Brain microvascular endothelial cell (primary cell): ENCODE measurements at regions not wholly inside any gene's neighbourhood (a gene's known extent, or its start where the extent isn't known, plus 50 kb on each side); places are given as distances from the start of the nearest gene placed in this dataset.

Source experiments
- DNase-seq: peaks from one replicate; pipeline ENCODE4 v3.0.0-alpha.2; 2020
- H3K27ac ChIP-seq: fragments of 250-450 bp; sonication (Bioruptor Pico); 2 replicates; pipeline ENCODE4 v1.5.1; 2020; ENCODE audit warnings: mild to moderate bottlenecking, moderate library complexity
- H3K27me3 ChIP-seq: fragments of 250-450 bp; sonication (Bioruptor Pico); replicated peaks from 2 replicates; pipeline ENCODE4 v1.5.1; 2020; ENCODE audit warnings: mild to moderate bottlenecking
- H3K36me3 ChIP-seq: fragments of 250-450 bp; sonication (Bioruptor Pico); replicated peaks from 2 replicates; pipeline ENCODE4 v1.5.1; 2020; ENCODE audit warnings: mild to moderate bottlenecking
- H3K4me3 ChIP-seq: 2 replicates; pipeline ENCODE4 v1.5.1; 2011; ENCODE audit warnings: low read depth, mild to moderate bottlenecking, control low read depth, low read length, moderate library complexity
- CTCF ChIP-seq: IDR thresholded peaks from 2 replicates; pipeline ENCODE4 v1.5.1; 2011; ENCODE audit warnings: low read depth, mild to moderate bottlenecking, moderate library complexity, low read length, control low read depth, inconsistent platforms; ENCODE audit errors: missing control alignments
- in situ Hi-C: cut with HindIII; loops from 2 replicates; pipeline ENCODE4 v1.10.0; 2017; ENCODE audit warnings: low sequenced_read_pairs, low pct_ligation_motif_present

DNA sequence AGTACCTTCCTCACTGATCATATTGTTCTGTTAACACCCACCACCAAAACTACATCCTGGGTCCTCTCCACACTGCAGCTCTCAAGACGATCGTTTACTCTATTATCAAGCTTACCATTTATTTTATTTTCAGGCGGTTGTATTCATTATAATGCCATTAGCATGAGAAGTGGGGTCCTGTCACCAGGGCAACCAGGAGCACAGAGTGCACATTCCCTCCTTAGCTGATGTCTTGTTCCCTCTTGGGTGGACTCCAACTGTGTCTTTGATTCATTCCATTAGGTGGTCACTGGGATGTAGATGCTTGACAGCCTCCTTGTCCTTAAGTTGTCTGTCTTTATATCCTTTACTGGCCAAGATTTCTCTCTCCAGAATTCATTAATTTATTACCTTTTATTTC lies 965.9 kb upstream of the EEF2KMT start:
- in situ Hi-C loops = no loop called here
- Histone ChIP-seq H3K27me3 (no peaks in the 10 kb centered on the region), H3K4me3 (no peak overlapping the region), H3K36me3 (no peaks in the 10 kb centered on the region), H3K27ac (no peak overlapping the region)
- no peak for DNase-seq
- no peak for TF ChIP-seq CTCF

GRCh38 chr16:6059671-6060070 lies 962.1 kb upstream of the EEF2KMT start:
- no peaks in the 10 kb centered on the region for H3K27me3 ChIP-seq
- no peak for TF ChIP-seq CTCF
- DNase-seq = no peak
- no peaks in the 10 kb centered on the region for H3K36me3 ChIP-seq
- H3K4me3 ChIP-seq = no peak overlapping the region
- no peak overlapping the region for H3K27ac ChIP-seq
- in situ Hi-C loops = no loop called here

DNA sequence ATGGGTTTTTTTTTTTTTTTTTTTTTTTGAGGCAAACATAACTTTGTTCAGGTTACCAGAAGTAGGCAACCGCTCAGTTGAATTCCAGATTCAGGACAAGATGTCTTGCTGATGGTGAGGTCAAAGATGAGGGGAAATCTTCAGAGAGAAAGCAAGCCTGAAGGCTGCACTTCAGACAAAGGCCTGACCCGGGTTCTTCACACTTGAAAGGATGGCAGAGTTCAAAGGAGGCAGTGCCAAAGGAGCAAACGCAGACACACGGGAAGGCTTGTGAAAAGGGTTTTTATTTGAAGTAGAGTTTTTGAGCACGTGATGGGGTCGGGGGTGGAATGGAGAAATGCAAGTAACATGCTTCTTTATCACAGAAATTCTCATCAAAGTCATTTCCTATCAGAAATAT lies 960.2 kb upstream of the EEF2KMT start:
- Histone ChIP-seq H3K36me3 (no peaks in the 10 kb centered on the region), H3K27me3 (no peaks in the 10 kb centered on the region), H3K4me3 (no peak overlapping the region), H3K27ac (no peak overlapping the region)
- TF ChIP-seq CTCF = no peak
- no peak for DNase-seq
- in situ Hi-C loops = no loop called here

- in situ Hi-C loops = no loop called here
- no peak for DNase-seq
- no peaks in the 10 kb centered on the region for H3K27me3 ChIP-seq
- TF ChIP-seq CTCF = no peak
- no peaks in the 10 kb centered on the region for H3K36me3 ChIP-seq
- H3K27ac ChIP-seq = no peak overlapping the region
- no peak overlapping the region for H3K4me3 ChIP-seq
These were observed 950.4 kb upstream of the EEF2KMT start for GRCh38 chr16:6048017-6048416.

DNA sequence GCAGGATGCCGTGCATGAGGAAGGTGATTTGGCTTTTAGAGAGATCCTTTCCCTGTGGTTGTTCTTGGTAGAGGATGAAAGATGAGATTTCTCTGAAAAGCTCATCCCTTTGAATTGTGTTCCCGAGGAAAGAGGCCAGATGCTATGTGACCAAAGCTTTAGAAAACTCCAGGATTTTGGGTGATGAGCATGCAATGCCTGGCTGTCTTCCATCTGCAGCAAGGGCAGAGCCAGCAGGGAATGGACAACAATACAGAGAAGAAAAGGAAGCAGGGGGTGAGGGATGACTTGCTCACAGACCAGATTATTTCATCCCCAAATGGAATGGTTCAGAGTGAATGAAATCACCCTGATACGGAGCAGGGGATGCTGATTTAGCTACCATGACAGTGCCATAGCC lies 949.7 kb upstream of the EEF2KMT start:
- no peak overlapping the region for H3K4me3 ChIP-seq
- TF ChIP-seq CTCF = no peak
- H3K27ac ChIP-seq = no peak overlapping the region
- no peaks in the 10 kb centered on the region for H3K27me3 ChIP-seq
- in situ Hi-C loops = no loop called here
- H3K36me3 ChIP-seq = no peaks in the 10 kb centered on the region
- no peak for DNase-seq

DNA sequence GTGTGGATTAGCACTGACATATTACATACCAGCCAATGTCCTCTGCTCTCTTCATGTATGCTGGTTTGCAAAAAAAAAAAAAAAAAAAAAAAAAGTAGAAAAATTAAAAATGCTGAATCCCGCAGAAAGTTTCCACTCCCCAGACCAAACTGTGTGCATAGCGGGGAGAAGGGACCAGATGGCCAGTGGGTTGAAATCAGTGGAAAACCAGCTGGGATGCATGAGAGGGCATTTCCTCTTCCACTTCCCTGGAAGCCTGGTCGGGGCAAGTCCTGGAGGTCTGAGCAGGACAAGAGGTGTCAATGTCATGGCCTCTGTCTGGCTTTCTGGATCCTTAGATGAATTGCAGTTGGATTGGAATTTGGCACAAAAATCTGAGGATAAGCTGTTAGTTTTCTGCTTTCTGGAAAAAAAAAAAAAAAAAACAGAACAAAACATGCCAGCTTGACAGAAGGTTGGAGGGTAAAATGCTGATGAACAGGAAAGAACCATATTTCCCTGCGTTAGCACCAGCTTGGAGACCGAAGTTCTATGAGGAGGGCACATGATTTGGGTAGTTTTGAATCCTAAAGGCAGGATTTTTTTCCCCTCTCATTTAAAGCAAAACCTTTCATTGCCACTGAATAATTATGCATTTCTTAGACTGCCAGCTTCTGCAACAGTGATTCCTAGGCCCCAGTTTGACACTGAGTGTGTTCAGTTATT lies 941.5 kb upstream of the EEF2KMT start:
- Histone ChIP-seq H3K4me3 (no peak overlapping the region), H3K27ac (no peak overlapping the region), H3K27me3 (no peaks in the 10 kb centered on the region), H3K36me3 (no peaks in the 10 kb centered on the region)
- no peak for DNase-seq
- no peak for TF ChIP-seq CTCF
- in situ Hi-C loops = no loop called here
